GM23248 (cell line): ENCODE measurements at regions not wholly inside any gene's neighbourhood (a gene's known extent, or its start where the extent isn't known, plus 50 kb on each side); places are given as distances from the start of the nearest gene placed in this dataset.
A peak's percentile ranks its signal among the peaks of the same experiment; 100 is the strongest.

Experiments used
- DNase-seq: peaks from one replicate; pipeline ENCODE4 v3.0.0-alpha.2; 2015
- H2AFZ ChIP-seq: fragments of 200-600 bp; sonication (generic); 2 replicates; pipeline ENCODE4 v1.6.1; 2016; ENCODE audit warnings: antibody characterized with exemption
- H3F3A ChIP-seq: fragments of 200-600 bp; sonication (generic); 2 replicates; pipeline ENCODE4 v1.6.1; 2016; ENCODE audit warnings: mild to moderate bottlenecking, antibody characterized with exemption, mixed run types; ENCODE audit not compliant: insufficient read depth
- H3K27ac ChIP-seq: fragments of 200-600 bp; sonication (generic); 2 replicates; pipeline ENCODE4 v1.5.1; 2016; ENCODE audit warnings: mild to moderate bottlenecking
- H3K27me3 ChIP-seq: fragments of 200-600 bp; sonication (generic); replicated peaks from 2 replicates; pipeline ENCODE4 v1.6.1; 2016; ENCODE audit warnings: mild to moderate bottlenecking; ENCODE audit not compliant: insufficient read depth
- H3K36me3 ChIP-seq: fragments of 200-600 bp; sonication (generic); 2 replicates; pipeline ENCODE4 v1.6.1; 2016; ENCODE audit warnings: low read depth, mild to moderate bottlenecking
- H3K4me1 ChIP-seq: fragments of 200-600 bp; sonication (generic); 2 replicates; pipeline ENCODE4 v1.6.1; 2016; ENCODE audit warnings: mild to moderate bottlenecking; ENCODE audit not compliant: insufficient read depth
- H3K4me2 ChIP-seq: fragments of 200-600 bp; sonication (generic); one replicate; pipeline ENCODE4 v1.6.1; 2016; ENCODE audit warnings: mild to moderate bottlenecking; ENCODE audit not compliant: unreplicated experiment
- H3K4me3 ChIP-seq: fragments of 200-600 bp; sonication (generic); 2 replicates; pipeline ENCODE4 v1.5.1; 2016; ENCODE audit warnings: mild to moderate bottlenecking
- H3K79me2 ChIP-seq: fragments of 200-600 bp; sonication (generic); 2 replicates; pipeline ENCODE4 v1.6.1; 2016; ENCODE audit warnings: mild to moderate bottlenecking; ENCODE audit not compliant: insufficient read depth
- H3K9ac ChIP-seq: fragments of 200-600 bp; sonication (generic); 2 replicates; pipeline ENCODE4 v1.6.1; 2016; ENCODE audit warnings: mild to moderate bottlenecking
- H3K9me2 ChIP-seq: fragments of 200-600 bp; sonication (generic); 2 replicates; pipeline ENCODE4 v1.6.1; 2016; ENCODE audit warnings: mixed run types, mild to moderate bottlenecking, moderate library complexity; ENCODE audit not compliant: insufficient read depth
- H3K9me3 ChIP-seq: fragments of 200-600 bp; sonication (generic); one replicate; pipeline ENCODE4 v1.6.1; 2017; ENCODE audit warnings: low read depth
- H4K20me1 ChIP-seq: fragments of 200-600 bp; sonication (generic); 2 replicates; pipeline ENCODE4 v1.6.0; 2016; ENCODE audit not compliant: insufficient read depth
- EZH2 ChIP-seq: fragments of 200-600 bp; sonication (generic); IDR thresholded peaks from 2 replicates; pipeline ENCODE4 v1.6.1; 2018; ENCODE audit warnings: antibody characterized with exemption, mild to moderate bottlenecking; ENCODE audit not compliant: insufficient read depth, poor library complexity, severe bottlenecking
- EZH2phosphoT487 ChIP-seq: fragments of 200-600 bp; sonication (generic); IDR thresholded peaks from 2 replicates; pipeline ENCODE4 v1.6.1; 2018; ENCODE audit warnings: antibody characterized with exemption, moderate library complexity, mild to moderate bottlenecking, low read depth; ENCODE audit not compliant: insufficient read depth
- WGBS, 2 experiments: methylation state at CpG; one replicate each; pipeline ENCODE4 v1.1.6; 2015 to 2017; ENCODE audit warnings: low lambda C conversion rate in 2 of 2, low coverage in 1 of 2; ENCODE audit errors: missing lambda C conversion rate in 2 of 2; 5-methylcytosine and 5-hydroxymethylcytosine counted together
- in situ Hi-C: fragments of 300-500 bp; cut with MboI; formaldehyde crosslinking; loops from 2 replicates; pipeline ENCODE4 v1.15.0; 2020

GRCh38 chr3:104825116-104825515, 541.6 kb upstream of the ALCAM start:
- no peaks in the 10 kb centered on the region for H4K20me1 ChIP-seq

GRCh38 chr3:104831071-104831470, 535.6 kb upstream of the ALCAM start:
- peak overlapping the region; percentile 3 for H3K4me2 ChIP-seq
- peak; percentile 4 for DNase-seq

More at GRCh38 chr3:104825116-104825515, 541.6 kb upstream of the ALCAM start:
- Histone ChIP-seq H3K4me1 (no peaks in the 10 kb centered on the region), H3K79me2 (no peaks in the 10 kb centered on the region), H3K9ac (no peak overlapping the region), H3K4me3 (no peak overlapping the region), H3K9me2 (no peaks in the 10 kb centered on the region), H2AFZ (no peak overlapping the region), H3K27me3 (no peaks in the 10 kb centered on the region), H3K27ac (no peak overlapping the region), H3K9me3 (no peaks in the 10 kb centered on the region), H3K4me2 (no peak overlapping the region), H3K36me3 (no peaks in the 10 kb centered on the region), H3F3A (no peaks in the 10 kb centered on the region)
- in situ Hi-C loops: no loop called here
- DNase-seq: peak; percentile 41
- 47 to 57% methylated on average over 1 of the region's 1 CpG for WGBS, 2 experiments
- TF ChIP-seq EZH2: no peak
- no peak for TF ChIP-seq EZH2phosphoT487

GRCh38 chr3:104832530-104832929, 534.2 kb upstream of the ALCAM start:
- Histone ChIP-seq H2AFZ (no peak overlapping the region), H3K27me3 (no peaks in the 10 kb centered on the region), H3K4me2 (no peak overlapping the region), H3F3A (no peaks in the 10 kb centered on the region), H3K4me3 (no peak overlapping the region), H3K36me3 (no peaks in the 10 kb centered on the region), H3K27ac (no peak overlapping the region), H3K79me2 (no peaks in the 10 kb centered on the region), H3K9me2 (no peaks in the 10 kb centered on the region), H4K20me1 (no peaks in the 10 kb centered on the region), H3K4me1 (peaks cover 7% of the 10 kb centered on the region; the same call in 1 of the 2 replicates), H3K9ac (no peak overlapping the region), H3K9me3 (no peaks in the 10 kb centered on the region)
- TF ChIP-seq EZH2 (no peak), EZH2phosphoT487 (no peak)
- no peak for DNase-seq
- in situ Hi-C loops: no loop called here

More at GRCh38 chr3:104831071-104831470, 535.6 kb upstream of the ALCAM start:
- Histone ChIP-seq H4K20me1 (no peaks in the 10 kb centered on the region), H3K4me1 (peaks cover 7% of the 10 kb centered on the region; the same call in 1 of the 2 replicates), H2AFZ (no peak overlapping the region), H3K9me3 (no peaks in the 10 kb centered on the region), H3K4me3 (no peak overlapping the region), H3F3A (no peaks in the 10 kb centered on the region), H3K36me3 (no peaks in the 10 kb centered on the region), H3K27ac (no peak overlapping the region), H3K79me2 (no peaks in the 10 kb centered on the region), H3K27me3 (no peaks in the 10 kb centered on the region), H3K9ac (no peak overlapping the region), H3K9me2 (no peaks in the 10 kb centered on the region)
- in situ Hi-C loops: no loop called here
- TF ChIP-seq EZH2phosphoT487 (no peak), EZH2 (no peak)
- WGBS, 2 experiments: 4 to 6% methylated on average over 2 of the region's 2 CpGs

GRCh38 chr3:104835376-104835775, 531.3 kb upstream of the ALCAM start:
- Histone ChIP-seq H3K79me2 (no peaks in the 10 kb centered on the region), H3K4me1 (peaks cover 7% of the 10 kb centered on the region; the same call in 1 of the 2 replicates), H3K9ac (no peak overlapping the region), H3K27ac (no peak overlapping the region), H3K4me2 (no peak overlapping the region), H3K9me2 (no peaks in the 10 kb centered on the region), H2AFZ (no peak overlapping the region), H4K20me1 (no peaks in the 10 kb centered on the region), H3K4me3 (no peak overlapping the region), H3F3A (no peaks in the 10 kb centered on the region), H3K27me3 (no peaks in the 10 kb centered on the region), H3K36me3 (no peaks in the 10 kb centered on the region), H3K9me3 (no peaks in the 10 kb centered on the region)
- in situ Hi-C loops: no loop called here
- DNase-seq: no peak
- TF ChIP-seq EZH2phosphoT487 (no peak), EZH2 (no peak)
- 76 to 79% methylated on average over 1 of the region's 1 CpG for WGBS, 2 experiments

GRCh38 chr3:104846270-104846669, 520.4 kb upstream of the ALCAM start:
- no peaks in the 10 kb centered on the region for H3F3A ChIP-seq
- peak; percentile 48 for DNase-seq
- no peaks in the 10 kb centered on the region for H3K27me3 ChIP-seq
- H3K4me2 ChIP-seq: peak overlapping the region; percentile 38
- H4K20me1 ChIP-seq: no peaks in the 10 kb centered on the region
- H3K4me1 ChIP-seq: peaks cover 14% of the 10 kb centered on the region
- H3K9me3 ChIP-seq: no peaks in the 10 kb centered on the region
- in situ Hi-C loops: no loop called here
- no peaks in the 10 kb centered on the region for H3K36me3 ChIP-seq
- TF ChIP-seq EZH2: no peak
- no peak for TF ChIP-seq EZH2phosphoT487
- no peaks in the 10 kb centered on the region for H3K79me2 ChIP-seq
- H3K27ac ChIP-seq: no peak overlapping the region
- WGBS, 2 experiments: 1 to 5% methylated on average over 2 of the region's 2 CpGs
- no peak overlapping the region for H3K9ac ChIP-seq
- H3K4me3 ChIP-seq: no peak overlapping the region
- no peaks in the 10 kb centered on the region for H3K9me2 ChIP-seq
- H2AFZ ChIP-seq: no peak overlapping the region
